HG03060 (cell line): ENCODE measurements at regions not wholly inside any gene's neighbourhood (a gene's known extent, or its start where the extent isn't known, plus 50 kb on each side); places are given as distances from the start of the nearest gene placed in this dataset.
"Not testable (repeated sequence)": the region's sequence is repeated elsewhere in the genome, so short reads cannot be mapped to it uniquely, and the experiment has no call there.

Experiments
- ATAC-seq: cut with Tn5 transposase; IDR thresholded peaks from one replicate; pipeline ENCODE4 v1.9.1; 2021; ENCODE audit warnings: low read depth, moderate number of reproducible peaks; ENCODE audit not compliant: unreplicated experiment

DNA sequence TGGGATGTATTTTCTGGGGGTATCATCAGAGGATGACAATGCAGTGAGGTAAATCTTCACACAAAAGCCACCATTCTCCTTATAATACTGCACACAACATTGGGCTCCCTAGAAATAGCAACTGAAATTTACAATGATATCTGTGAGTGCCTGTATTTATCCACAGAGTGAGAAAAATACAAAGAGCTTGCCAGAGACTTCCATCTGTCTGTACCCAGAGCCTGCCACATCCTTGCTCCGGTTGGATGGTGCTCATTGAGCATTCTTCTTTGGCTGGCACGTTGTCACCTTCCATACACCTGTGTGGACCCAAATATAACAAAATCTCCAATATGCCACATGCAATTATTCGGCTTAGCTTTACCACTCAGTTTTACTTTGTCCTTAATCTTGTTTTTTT lies 189.5 kb upstream of the UFM1 start:
- ATAC-seq, result no peak

- no peak for ATAC-seq
Measured at GRCh38 chr13:38159710-38160109, 189.9 kb upstream of the UFM1 start.

DNA sequence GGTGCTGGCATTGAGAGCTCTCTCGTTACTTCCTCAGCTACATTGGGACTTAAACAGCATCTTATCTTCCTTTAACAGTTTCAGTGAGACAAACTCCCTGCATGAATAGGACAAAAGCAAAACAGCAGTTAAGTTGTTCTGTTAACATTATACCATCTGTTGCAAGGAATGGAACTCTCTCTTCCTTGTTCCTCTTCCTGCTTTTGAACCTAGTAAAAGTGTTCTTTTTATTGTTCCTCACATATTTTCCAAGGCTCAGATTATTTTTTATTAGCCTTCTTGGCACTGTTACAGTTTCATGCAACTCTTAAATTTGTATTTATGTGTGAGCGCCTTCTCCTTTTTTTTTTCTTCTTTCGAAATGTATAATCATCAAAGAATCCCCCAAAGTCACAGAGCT lies 202.6 kb upstream of the UFM1 start:
- no peak for ATAC-seq

DNA sequence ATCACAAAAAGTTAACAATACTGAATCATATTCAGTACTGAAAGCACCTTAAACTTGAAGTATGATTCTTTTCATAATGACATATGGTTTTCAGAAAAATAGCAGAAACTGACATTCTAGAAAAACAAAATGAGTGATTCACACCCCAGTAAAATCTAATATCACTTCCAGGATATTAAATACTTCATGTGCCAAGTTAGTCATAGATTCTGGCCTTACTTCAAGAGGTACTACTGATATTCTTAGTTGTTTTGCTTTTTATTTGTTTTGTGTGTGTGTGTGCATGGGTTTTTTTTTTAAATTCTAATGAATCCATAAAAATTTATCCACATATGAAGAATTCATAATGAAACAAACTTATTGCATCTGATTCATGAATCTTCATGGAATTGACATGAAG lies 207.9 kb upstream of the UFM1 start:
- ATAC-seq, result no peak

DNA sequence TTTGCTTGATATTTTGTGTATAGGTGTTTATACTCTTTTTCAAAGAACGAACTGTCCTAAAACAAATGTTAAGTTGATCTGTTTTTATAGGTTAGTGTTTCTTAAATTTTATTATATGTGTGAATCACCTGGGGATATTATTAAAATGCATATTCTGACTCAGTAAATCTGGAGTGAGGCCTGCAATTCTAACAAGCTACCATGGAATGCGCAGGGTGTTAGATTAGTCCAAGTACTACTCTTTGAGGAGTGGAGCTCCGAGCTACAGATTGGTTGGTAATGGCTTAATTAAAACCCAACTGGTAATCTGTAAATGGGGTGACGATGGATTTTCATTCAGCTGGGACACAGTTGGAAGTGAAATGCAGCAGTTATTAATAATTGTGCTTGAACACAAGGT lies 214.1 kb upstream of the UFM1 start:
- ATAC-seq, result no peak

DNA sequence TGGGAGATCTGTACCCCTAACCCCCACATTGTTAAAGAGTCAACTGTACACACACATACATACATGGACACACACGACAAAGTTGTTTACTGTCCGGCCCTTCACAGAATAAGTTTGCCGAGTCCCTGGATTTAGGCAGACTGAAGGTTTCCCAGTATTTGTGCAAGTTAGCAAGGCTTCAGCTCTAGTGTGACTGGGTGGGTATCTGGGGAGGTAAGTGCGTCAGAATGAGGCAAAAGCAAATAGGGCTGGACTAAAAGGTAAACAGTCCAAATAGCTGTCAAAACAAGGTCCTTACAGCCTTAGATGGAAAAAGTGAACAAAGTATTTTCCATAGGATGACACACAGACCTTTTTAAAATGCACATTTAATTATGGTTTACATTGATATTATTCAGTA lies 228.4 kb upstream of the UFM1 start:
- ATAC-seq, result no peak

DNA sequence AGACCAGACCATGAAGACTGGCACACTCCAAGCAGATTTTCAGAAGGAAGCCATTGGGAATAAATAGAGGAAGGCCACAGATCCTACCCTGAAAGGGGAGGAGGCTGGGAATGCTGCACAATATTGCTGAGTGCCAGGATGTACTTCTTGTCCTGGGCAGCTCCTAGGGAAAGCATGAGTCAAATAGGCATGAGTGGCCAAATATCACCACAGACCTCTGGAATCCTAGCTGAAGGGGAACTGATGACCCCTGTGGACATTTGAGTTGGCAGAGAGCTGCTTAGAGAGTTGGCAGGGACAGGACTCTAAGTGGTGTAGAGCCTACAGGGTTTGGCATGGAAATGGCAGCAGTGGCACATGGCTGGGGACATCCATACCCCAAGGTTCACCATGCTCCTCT lies 234.3 kb upstream of the TRPC4 start:
- ATAC-seq, result no peak

DNA sequence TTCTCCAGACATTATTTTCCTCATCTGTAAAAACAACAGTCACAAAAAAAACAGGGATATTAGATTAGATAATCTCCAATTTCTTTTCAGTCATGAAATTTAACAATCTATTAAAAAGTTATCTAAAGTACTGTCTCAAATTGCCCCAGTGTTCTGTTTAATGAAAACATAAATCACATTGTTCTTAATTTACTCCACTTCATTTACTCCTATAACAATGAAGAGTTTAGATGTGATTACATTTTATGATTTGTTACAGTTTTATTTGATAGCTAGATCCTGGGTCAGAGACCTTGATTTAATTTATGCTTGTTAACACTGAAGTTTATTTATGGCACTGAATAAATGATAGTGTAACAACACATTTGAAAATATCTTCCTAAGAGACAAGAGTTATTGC lies 230.2 kb upstream of the TRPC4 start:
- ATAC-seq, result no peak

DNA sequence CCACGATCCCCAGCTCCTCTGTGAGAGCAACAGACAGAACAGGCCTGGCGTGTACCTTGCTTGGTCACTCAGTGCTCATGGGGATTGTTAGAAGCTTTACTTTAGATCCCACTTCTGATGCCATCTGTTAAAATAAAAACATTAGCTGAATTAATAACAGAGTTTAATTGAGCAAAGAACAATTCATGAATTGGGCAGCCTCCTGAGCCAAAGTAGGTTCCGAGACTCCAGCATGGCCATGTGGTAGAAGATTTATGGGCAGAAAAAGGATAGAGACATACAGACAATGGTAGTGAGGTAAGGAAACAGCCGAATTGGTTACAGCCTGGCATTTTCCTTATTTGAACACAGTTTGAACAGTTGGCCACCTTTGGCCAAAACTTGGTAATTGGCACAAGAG lies 223.9 kb upstream of the TRPC4 start:
- ATAC-seq, result no peak

GRCh38 chr13:38090913-38091312 lies 221.3 kb upstream of the TRPC4 start:
- ATAC-seq, result no peak

DNA sequence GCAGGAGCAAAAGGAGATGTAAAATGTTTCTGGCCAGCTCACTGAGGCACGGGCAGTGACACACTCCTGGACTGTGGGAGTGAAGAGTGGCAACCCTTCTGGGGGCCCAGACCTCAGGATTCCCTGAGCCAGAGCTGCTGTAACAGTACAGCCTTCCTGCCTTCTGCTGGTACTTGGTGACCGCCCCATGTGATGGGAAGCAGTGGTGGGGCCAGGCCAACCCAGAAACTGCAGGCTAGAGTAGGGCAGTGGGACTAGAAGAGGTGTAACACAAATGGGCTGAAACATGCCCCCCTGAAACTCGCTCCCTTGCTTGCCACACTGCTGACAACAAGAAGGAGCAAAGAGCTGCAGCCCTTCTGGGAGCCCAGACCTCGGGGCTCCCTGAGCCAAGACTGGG lies 217.1 kb upstream of the TRPC4 start:
- no peak for ATAC-seq

DNA sequence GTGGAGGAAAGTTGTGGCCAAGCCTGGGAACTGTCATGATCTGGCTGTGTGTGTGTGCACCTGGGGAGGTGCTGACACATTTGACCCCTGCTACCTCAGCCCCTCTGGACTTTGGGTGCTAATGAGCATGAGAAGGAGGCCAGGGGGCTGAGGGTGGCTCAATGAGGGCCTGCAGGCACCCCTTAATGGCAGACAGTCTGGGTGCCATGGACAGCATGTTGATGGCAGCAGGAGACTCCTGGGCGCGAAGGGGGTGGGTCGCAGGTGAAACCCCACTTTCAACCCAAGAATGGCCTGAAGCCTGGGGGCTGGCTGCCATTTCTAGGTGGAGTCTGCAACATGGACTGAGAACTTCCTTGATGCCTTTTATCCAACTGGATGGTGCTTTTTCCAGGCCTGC lies 216.4 kb upstream of the TRPC4 start:
- ATAC-seq, result no peak

DNA sequence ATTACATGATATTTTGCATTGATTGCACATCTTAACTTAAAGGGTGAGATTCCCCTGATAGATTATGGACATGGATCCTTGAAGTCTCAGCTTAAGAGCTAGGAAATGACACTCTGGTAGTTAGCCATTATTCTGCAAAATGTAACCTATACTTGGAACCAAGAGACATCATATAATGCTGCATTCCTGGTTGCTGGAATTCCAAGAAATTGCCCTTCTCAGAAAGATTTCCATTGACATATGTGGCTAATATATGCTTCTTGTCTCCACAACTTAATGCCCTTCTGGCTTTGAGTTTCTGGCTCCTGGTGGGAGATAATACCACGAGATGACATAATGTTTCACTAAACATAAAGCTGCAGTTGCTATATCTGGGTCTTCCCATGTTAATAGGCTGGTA lies 204.4 kb upstream of the TRPC4 start:
- ATAC-seq, result no peak

DNA sequence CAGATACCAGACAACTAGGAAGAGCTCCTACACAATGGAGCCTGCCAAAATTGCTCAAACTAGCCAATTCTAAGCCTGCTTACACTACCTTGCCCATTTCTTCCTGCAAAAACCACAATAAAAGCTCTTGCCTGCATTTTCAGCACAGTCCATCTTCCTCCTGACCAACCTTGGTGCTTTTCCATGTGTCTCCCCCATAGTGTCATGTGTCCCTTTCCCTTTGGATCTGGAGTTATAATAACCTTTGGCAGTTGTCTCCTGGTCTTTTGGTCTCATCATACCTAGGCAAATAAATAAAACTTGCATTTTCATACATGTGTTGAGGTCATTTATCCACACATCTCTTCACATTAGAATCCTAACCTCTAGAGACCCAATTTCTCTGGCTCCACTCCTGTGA lies 203.1 kb upstream of the TRPC4 start:
- no peak for ATAC-seq

DNA sequence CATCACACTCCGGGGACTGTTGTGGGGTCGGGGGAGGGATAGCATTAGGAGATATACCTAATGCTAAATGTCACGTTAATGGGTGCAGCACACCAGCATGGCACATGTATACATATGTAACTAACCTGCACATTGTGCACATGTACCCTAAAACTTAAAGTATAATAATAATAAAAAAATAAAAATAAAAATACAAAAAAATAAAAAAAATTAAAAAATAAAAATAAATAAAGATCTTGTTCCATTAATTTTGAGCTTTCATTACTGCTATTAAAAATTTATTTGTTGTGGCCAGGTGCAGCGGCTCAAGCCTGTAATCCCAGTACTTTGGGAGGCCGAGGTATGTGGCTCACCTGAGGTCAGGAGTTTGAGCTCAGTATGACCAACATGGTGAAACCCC lies 201.8 kb upstream of the TRPC4 start:
- not testable (repeated sequence) for ATAC-seq

DNA sequence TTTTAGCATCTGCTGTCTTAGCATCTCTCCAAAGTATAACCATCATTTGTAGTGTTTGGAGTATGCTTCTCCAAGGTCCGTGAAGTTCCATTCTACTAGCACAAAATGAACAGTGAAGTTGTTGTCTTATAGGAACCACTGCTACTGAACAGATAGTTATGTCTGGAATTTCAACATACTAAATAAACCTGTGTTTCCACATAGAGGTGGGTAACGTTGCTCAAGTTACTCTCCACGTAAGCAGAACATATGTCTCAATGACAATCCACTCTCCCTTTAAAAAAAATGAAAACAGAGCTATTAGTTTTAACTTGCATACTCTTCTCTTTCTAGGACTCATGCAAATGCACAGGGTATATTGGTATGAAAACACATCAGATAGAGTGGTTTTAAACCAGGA lies 184.3 kb upstream of the TRPC4 start:
- no peak for ATAC-seq

DNA sequence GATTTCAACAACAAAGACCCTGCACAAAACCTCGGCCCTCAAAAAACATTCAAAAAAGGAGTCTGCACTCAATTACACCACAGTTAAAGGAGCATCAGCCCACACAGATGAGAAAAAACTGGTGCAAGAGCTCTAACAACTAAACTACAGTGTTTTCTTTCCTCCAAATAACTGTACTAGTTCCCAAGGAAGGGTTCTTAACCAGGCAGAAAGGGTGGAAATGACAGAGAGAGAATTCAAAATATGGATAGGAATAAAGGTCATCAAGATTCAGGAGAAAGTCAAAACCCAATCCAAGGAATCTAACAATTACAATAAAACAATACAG lies 176.4 kb upstream of the TRPC4 start:
- ATAC-seq, result no peak

DNA sequence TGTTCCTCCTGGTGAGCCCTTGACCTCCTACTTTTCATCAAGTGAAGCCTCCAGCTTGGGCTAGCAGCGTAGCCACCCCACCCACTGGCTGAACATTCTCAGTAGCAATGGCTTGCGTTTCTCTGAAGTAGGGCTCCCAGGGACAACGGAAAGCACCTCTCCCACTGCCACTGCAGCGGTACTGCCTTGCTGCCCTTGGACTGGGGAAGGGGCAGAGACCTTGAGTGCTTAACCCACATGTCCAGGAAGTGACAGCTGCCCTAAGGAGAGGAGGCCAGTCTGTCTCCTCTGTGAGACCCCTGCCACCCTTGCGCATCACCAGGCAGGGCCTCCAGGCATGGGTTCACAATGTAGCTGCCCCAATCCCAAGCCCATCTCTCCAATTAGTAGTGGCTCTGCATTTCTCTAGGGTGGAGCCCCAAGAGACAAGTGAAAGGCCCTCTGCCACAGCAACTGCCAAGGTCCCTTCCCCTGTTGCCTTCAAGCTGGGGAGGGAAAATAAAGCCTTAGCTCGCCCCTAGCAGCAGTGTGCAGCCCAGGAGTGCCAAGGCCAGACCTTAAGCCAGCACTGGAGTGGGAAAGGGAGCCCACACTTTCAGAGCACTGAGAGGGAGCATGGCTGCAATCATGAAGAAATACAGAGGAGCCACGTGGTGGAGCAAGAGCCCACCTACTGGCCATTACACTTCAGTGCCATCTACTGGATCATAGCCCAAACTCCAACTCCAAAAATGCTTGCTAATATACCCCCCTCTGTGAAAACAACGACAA lies 175.9 kb upstream of the TRPC4 start:
- ATAC-seq, result no peak

DNA sequence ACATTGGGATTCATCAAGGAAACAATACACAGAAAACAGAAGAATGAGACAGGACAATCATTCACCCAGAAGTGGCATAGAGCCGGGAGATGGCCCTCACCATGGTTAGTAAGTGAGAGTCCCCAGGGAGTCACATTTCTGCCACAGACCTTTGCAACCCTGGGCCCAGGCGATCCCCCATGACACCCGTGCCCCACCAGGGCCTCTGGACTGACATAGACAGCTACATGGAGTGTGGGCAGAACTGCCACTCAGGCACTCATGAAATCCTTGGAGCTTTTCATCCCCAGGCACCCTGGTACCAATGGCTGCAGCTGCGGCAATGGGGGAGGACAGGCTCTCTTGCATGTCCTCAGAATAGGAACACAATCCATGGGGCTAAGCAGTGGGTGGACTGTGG lies 174.5 kb upstream of the TRPC4 start:
- ATAC-seq, result no peak

GRCh38 chr13:38042771-38043170 lies 173.2 kb upstream of the TRPC4 start:
- no peak for ATAC-seq

- ATAC-seq, result no peak
Measured at GRCh38 chr13:38024431-38024830, 154.9 kb upstream of the TRPC4 start.

GRCh38 chr13:38017320-38017719 lies 147.7 kb upstream of the TRPC4 start:
- no peak for ATAC-seq

DNA sequence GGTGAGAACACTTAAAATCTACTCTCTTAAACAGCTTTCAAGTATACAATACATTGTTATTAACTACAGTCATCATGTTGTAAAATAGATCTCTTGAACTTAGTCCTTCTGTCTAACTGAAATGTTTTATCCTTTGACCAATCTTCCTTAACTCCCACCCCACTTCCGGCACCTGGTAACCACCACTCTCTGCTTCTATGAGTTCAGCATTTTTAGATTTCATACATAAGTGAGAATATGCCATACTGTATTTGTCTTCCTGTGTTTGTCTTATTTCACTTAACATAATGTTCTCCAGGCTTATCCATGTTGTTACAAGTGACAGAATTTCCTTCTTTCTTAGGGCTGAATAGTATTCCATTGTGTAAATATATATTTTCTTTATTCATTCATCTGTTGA lies 144.1 kb upstream of the TRPC4 start:
- no peak for ATAC-seq
